Iris pigment epithelial cell (primary cell): ENCODE measurements at regions not wholly inside any gene's neighbourhood (a gene's known extent, or its start where the extent isn't known, plus 50 kb on each side); places are given as distances from the start of the nearest gene placed in this dataset.
"Not testable (repeated sequence)": the region's sequence is repeated elsewhere in the genome, so short reads cannot be mapped to it uniquely, and the experiment has no call there.

Source experiments
- DNase-seq: peaks from one replicate; pipeline ENCODE4 v3.0.0-alpha.2; 2011; ENCODE audit warnings: low read depth

DNA sequence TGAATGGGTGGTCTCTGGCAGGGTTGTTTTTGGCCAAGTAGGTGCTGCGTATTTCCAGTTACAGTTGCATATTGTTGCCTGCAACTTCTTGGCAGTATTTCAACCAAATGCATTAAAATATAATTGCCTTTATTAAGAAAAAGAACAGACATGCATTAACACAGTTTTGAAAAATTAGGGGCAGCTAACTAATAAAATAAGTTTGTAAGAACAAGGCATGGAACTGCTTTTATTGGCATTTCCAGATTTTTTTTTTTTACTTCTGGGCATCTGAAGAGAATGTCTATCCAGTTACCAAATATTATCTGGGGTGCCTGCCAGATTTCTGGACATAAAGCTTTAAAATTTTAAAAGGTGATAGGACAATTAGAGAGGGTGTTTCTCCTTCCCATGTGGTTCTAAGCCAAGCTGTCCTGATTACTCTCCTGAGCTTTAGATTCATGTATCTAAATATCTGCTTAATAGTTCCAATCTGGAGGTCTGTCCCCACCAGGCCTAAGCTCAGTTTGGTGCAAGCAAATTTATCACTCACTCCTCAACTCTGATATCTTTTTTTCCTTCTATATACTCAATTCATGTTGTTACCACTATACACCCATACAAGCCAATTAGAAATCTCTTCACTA lies 553.3 kb upstream of the USP24 start:
- DNase-seq = no peak

DNA sequence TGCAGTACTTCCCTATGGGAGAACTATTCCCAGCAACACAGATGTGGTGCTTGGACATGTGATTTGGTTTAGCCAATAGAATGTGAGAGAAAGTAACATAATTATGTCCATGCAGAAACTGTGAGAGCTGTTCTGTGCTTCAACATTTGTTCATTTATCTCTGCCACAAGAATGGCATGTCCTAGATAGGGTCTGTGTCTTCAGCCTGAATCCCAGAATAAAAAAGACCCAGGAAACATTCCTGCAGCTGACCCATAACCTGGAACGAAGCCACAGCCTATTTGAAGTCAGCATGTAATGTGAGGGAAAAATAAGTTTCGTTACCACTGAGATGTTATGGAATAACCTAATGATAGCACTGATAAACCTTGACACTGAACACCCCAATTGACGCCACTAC lies 552.0 kb upstream of the USP24 start:
- DNase-seq = no peak

DNA sequence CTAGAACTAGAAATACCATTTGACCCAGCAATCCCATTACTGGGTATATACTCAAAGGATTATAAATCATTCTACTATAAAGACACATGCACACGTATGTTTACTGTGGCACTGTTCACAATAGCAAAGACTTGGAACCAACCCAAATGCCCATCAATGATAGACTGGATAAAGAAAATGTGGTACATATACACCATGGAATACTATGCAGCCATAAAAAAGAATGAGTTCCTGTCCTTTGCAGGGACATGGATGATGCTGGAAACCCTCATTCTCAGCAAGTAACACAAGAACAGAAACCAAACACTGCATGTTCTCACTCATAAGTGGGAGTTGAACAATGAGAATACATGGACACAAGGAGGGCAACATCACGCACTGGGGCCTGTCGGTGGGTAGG lies 550.3 kb upstream of the USP24 start:
- not testable (repeated sequence) for DNase-seq

DNA sequence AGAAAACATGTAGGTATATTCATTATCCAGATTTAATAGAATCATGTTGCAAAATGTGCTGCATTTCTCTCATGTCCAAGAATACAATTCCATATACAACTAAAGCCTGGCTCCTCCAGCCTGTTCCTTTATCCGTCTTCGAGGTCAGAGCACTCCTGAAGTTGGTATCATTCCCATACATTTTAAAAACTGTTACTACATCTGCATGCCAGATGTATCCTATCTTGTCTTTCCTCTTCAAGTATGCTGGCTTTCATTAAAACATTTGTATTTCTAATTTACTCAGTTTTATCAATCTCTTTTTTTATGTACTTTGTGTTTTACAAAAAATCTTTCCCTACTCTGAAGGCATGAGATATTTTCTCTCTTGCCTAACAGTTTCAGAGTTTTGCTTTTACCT lies 536.6 kb upstream of the USP24 start:
- no peak for DNase-seq

DNA sequence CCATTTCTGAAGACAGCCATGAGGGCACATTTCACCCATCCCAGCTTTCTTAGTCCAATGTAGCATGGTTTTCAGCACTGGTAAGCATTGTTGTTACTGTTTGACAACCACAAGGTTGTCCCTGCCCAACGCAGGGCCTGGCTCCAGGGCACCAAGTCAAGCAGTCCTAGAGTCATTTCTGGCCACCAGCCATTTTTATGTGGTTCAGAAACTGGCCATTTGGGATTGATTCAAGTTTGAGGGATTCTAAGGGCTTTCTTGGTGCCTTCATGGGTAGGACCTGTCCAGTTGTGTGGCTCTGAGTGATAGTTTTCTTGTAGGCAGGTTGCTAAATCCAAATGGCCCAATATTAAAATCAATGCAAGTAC lies 535.4 kb upstream of the USP24 start:
- DNase-seq = no peak

DNA sequence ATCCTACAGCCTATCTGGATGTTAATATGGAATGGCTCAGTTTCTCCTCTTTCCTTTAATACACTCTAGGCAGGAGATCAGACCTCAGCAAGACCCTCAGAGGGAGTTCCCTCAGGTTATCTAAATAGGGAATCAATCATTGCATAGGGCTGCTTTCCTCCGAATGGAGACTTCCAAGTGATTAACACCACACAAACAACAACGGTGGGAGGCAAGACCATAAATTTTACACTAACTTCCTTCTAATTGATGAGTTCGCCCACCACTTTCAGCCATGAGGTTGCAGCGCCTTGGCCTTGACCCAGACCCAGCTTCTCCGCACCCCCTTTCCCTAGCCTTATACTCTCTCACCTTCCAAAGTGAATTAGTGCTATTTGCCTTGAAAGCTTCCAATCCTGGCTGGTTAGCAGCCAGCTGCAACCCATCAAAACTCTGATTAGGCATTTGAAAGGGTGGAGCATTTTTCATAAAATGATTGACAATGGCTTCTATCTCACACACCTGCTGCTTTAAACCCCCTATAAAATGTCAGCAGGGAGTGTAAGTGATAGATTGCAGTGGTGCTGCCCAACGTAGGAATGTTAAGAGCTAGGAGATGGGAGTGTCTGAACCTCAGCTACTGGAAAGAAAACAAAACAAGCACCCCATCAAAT lies 534.9 kb upstream of the USP24 start:
- DNase-seq = no peak

DNA sequence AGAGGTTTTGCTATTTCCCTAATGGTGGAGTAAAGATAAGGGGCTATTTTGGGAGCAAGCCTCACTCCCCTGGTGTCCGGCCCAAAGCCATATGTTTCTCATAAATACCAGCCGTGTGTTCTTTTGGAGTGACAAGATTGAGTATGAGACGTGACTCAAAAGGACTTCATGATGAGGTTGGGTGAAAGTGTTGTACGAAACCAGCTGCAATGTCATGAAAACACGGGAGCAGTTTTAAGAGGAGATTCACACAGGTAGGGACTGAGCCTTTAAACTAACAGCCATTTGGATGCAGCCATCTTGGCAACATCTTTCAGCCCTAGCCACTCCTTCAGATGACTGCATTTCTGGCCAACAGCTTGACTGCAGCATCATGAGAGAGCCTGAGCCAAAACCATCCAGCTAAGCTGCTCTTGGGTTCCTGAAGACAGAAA lies 532.3 kb upstream of the USP24 start:
- no peak for DNase-seq

DNA sequence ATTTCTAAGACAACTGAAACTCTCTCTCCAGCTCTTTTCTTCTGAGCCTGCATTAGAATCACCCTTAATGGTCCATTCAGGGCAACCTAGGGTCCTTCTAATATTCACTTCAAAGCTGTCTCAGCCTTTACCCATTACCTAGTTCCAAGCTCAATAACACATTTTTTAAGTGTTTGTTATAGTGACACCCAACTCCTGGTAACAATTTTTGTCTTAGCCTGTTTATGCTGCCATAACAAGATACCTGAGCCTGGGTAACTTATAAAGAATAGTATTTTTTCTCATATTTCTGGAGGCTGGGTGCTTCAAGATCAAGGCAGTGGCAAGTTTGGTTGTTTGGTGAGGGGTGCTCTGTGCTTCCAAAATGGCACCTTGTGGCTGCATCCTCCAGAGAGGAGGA lies 531.5 kb upstream of the USP24 start:
- DNase-seq = no peak

DNA sequence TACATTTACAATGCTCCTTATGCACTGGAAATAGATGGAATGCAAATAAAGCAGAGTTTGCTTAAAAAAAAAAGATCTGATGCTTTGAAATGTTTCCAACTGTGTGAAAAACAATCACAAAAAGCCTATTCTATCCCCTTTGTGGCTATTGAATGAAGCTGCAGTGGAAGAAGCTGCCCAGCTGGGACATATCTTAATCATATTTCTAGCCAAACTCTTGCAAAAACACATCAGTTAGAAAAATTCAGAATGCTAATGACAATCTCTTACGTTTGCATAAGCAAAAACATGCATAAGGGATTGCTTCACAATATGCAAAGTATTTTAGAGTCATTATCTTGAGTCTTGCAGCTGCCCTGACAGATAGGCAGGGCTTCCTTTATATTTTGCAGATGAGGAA lies 526.4 kb upstream of the USP24 start:
- no peak for DNase-seq

DNA sequence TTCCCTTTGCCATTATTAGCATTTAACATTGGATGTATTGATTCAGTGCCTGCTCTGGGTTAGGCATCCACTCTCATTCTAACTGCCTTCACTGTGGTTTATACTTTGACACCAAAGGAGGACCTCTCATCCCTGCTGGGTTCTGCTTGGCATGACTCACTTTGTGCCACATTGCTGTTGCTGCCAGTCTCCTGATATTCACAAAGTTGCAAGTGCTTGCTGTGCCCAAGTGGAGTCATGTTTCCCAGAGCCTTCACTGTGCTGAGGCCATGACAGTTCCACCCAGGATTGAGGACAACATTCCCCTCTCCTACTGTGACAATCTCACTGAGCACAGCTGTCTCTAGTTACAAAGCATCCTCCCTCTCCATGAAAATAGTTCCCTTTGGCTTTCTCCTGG lies 519.9 kb upstream of the USP24 start:
- no peak for DNase-seq

DNA sequence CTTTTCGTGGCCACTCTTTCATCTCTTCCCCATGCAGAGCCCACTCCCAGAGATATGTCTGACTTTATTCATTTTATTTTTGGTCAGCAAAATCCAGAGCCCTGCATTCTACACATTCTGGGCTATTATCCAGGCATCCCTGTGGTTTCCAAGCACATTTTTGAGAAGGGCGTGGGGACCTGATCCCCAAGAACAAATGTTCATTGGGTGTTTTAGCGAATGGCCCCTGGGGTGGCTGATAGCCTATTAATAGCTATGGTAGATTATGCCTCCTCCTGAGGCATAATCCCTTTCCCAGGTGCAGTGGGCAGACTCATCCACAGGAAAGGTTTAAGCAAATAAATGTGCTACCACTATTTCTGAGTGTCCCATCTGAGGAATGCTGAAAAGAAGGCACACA lies 511.8 kb upstream of the USP24 start:
- peak; percentile 77 for DNase-seq

DNA sequence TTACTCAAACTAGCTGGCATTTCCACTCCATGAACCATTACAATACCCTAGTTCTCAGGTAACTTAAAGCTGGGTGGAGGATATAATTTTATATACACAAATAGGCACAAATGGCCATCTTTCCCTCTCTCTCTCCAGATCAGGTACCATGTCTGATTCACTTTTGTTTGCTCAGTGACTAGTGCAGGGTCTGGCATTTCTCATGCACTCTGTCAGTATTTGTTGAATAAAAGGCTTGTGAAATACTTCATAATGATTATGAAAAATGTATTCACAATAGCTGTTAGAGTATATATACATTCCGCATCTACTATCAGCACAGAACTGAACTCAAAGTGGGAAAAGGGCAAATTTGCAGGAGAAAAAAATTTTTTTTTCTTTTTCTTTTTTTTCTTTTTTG lies 510.2 kb upstream of the USP24 start:
- peak; percentile 78 for DNase-seq

DNA sequence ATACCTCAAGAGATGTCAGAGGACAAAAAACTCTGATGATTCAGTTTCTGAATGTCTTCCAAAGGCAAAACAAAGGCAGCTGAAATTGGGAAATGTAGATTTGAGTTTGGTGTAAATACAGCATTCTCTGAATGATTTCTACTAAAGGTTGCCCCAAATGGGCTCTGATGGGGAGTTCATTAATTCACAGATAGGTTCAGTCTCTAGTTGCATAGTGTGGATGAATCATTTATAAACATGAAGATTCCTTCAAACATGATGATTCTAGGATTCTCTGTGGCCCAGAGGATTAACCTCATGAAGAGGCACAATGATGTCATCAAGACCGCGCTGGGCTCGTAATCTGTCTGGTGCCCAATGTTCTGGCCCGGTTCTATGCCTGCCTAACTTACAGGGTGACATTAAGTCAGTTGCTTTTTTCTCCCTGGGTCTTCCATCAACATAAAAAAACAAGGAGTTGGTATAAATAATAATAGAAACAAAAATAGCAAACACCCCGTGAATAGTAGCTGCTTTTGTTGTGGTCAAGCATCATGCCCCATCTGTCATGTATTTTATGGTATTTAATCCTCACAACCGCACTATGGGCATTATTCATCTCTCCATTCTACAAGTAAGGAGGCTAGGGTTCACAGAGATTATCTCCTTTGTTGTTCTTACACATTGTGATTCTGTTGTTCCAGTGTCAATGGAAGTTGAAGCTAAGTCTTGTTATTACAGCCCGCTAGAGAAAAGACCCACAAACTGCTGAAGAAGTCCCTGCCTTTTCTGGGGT lies 509.6 kb upstream of the USP24 start:
- DNase-seq = peak; percentile 97

DNA sequence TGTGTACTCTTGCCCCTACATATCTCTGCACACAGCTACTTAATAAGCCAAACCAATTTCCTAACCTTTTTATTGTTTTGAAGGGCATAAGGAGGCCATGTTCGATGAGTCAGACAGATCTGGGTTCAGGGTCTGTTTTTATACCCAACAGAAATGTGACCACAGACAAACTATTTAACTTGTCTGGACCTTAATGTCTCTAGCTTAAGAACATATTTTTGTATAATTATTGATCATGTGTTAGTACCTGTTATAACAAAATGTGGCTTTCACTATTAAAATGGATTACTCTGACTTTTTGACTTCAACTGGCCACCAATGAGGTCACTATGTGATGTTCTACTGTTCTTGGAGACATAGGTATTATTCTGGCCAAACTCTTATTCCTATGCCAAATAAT lies 507.8 kb upstream of the USP24 start:
- peak; percentile 37 for DNase-seq

DNA sequence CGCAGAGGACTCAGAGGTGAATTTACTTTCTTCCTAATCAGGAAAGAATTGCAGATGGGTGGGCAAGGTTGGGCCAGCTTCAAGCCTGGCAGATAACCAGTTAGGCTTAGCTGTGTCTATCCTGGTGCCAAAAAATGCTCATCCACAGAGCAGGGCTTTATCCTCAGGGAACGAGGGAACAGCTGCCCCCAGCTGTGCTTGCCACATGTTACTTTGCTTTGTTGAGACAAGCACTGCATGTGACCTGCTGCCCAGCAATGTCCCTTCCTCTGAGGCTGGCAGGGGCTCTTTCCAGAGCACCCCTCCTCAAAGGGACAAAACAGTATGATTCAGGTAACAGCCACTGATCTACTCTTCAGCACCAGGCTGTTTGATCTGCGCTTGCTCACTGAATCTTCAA lies 505.1 kb upstream of the USP24 start:
- DNase-seq = no peak

DNA sequence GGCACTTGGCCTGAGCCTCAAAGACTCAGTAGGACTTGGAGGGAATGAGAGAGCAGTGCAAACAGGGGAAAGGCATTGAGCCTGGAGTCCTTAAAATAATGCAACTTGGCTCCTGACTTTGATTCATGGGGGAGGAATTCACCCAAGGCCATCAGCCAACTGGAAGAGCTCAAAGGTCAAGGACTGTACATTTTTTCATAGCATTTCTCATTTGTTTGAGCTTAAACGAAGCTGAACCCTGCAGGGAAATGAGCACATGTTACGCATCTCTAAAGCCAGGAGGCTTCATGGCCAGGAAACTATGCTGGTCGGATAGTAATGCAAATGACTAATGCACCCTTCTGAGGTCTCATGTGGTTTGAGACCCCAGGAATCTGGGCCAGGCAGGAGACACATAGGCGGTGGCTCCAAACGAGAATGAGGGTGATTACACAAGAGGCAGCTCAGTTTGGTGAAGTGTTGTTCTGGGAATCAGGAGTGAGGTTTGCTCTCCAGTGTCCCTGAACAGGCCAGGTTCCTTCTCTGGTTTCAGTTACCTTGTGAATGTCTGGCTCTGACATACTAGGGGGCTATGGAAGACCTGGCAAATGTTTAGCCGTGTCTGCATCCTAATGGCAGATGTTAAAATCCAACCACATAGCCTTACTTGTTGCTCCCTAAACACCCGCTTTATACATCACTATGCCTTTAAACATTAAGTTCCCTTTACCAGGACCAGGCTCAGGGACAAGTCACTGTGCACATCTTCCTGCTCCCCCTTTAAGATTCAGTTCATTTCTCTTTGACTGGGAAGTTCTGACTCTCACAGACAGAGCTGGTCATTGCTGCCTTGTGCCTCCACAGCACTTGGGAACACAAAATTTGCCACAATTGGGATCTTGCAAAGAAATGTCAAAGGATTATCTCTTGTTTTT lies 503.9 kb upstream of the USP24 start:
- peak; percentile 100 for DNase-seq

DNA sequence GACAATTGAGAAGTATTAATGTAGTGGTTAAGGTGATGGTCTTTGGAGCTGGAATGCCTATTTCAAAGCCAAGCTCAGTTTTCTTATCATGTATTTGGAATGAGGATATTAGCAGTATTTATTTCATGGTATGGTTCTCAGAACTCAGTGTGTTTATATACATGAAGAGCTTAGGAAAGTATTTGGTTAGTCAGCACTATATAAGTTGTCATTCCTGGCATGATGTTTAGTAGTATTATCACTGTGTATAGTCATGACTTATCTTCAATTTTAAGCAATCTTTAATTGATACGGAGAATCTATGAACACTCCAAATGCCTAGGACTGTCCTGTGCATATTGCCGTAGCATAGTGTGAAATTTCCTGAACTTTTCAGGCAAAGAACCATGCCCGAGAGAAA lies 501.9 kb upstream of the USP24 start:
- peak; percentile 50 for DNase-seq

DNA sequence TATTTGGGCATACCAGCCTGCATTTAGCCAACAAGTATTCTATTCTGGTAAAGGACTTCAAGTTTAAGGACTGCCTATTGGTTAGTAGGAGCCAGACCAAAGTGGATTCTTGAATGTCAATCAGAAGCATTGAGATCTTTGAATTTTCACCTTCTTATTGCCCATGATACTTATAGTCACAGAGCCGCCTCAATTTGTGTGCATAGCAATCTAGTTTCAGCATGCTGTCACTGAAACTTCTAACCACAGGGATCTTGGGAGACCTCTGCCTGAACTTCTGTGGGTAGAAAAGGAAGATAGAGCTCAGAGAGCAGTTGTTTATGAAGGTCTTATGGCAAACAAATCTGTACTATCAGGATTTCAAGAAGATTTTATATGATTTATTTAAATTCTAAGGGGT lies 501.4 kb upstream of the USP24 start:
- peak; percentile 86 for DNase-seq

DNA sequence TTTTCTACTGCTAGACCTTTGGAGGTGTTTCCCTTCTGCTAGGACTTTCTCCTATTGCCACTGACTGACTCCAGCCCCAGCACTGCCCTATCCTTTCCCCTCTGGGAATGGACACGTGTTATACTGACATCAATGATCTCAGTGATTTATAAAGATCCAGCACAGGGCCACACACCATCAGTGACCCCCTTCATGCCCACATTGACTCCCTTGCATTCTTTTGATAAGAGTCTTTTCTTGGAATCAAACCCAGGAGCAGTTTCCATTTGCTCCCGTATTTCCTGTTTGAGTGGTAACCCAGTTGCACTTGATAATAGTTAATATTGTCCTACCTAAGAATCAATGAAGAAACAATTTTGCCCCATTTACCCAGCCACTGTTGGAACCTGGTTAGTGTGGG lies 501.0 kb upstream of the USP24 start:
- no peak for DNase-seq

DNA sequence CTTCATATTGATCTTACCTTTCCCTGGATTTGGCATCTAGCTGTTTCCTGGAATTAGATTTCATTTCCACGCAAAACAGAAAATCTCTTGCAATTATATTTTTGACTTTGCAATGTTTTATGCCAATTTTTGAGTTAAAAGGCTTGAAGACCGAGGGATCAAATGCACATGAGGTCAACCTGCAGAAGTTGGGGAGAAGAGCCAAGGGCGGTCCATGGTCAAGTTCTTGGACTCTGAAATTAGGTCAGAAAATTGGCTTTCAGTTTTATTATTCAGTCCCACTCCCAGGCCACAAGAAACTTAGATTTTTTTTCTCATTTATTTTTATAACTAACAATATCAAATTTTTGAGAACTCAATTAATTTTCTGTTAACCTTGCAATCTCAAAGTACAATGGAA lies 499.1 kb upstream of the USP24 start:
- no peak for DNase-seq

DNA sequence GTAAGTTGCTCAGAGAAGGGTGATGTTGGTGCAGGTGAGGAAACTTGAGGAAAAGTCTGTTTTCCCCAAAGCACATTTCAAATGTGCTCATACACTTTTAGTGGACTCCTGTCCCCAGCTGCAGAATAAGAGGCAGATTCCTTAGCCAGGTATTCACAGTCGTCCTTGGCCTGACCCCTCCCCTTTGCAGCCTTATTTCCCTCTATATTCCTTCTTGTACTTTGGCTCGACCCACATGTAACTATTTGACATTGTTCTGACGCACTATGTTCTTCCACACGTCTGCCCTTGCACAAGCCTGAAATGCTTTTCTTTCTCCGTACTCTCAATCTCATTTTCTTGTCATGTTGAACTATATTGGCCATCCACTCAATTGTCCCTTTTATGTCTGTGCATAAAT lies 498.4 kb upstream of the USP24 start:
- no peak for DNase-seq

DNA sequence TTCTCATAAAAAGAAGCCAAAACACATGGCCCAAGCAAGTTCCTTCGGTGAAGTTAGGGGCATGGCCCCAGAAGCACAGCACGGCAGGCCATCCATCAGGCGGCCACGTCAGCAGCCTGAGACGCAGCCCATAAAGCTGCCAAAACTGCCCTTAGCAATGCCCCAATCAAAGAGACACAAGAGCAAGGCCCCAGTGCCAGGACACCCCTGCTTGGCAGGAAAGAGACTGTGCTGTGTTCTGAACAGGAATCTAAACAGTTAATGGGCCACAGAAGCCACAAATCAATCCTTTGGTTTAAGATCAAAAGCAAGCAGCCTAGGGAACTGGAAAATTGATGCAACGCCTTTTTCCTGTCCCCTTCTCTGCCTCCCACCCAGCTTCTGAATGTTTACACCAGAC lies 497.0 kb upstream of the USP24 start:
- no peak for DNase-seq

DNA sequence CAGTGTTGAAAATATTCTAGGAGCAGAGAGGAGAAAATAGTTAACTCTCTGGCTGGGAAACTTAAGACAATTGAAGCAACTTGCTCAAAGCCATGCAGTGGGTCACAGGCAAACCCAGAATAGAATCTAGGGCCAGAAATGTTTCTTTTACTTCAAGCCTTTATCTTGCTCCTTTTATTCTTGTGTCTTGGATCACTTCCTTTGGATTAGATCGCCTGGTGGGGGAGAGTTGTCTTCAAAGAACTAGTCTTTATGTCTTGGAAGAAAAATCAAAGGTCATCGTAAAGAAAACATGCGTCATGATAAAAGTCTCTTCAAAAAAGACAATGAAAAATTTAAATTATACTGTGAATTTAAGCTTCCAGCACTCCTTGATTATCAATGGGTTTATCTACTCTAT lies 493.6 kb upstream of the USP24 start:
- no peak for DNase-seq
